ENCODE measurements at regions not wholly inside any gene's neighbourhood (a gene's known extent, or its start where the extent isn't known, plus 50 kb on each side); places are given as distances from the start of the nearest gene placed in this dataset.

- peaks cover 14 to 23% of the 10 kb centered on the region in 2 experiments for H3K4me1 Mint-ChIP-seq
- H4K20me1 ChIP-seq (ENCODE audit: control insufficient read depth, insufficient read depth, insufficient read length) = no peaks in the 10 kb centered on the region
- H3K79me2 ChIP-seq (ENCODE audit: insufficient read depth, low read length) = no peaks in the 10 kb centered on the region
- H2AK5ac ChIP-seq (ENCODE audit: insufficient read length, low read length) = no peak overlapping the region
- TF ChIP-seq CTCF (conservative IDR thresholded peaks at IDR 0.05) = no peak
- no peak overlapping the region for H4K91ac ChIP-seq (ENCODE audit: insufficient read length, low read depth, low read length)
- no peak overlapping the region for H3K23ac ChIP-seq (ENCODE audit: insufficient read length, low read depth, low read length)
- no peak overlapping the region for H3K56ac ChIP-seq (ENCODE audit: insufficient read length, low read depth, low read length)
- H3K27me3 Mint-ChIP-seq (ENCODE audit: low read depth) = peaks cover 24% of the 10 kb centered on the region
- H3K4me3 Mint-ChIP-seq = no peak overlapping the region
- H3K18ac ChIP-seq (ENCODE audit: insufficient read length, low read depth, low read length) = no peak overlapping the region
- H2BK5ac ChIP-seq (ENCODE audit: insufficient read length, low read length) = no peak overlapping the region
- no peak overlapping the region for H2AFZ ChIP-seq (ENCODE audit: low read length)
- no peaks in the 10 kb centered on the region for H3K23me2 ChIP-seq (ENCODE audit: insufficient read length, low read depth, low read length, poor library complexity, severe bottlenecking)
- H3K9ac ChIP-seq (ENCODE audit: extremely low read depth, insufficient read length, low read length) = no peak overlapping the region
- no peaks in the 10 kb centered on the region for H3K79me1 ChIP-seq (ENCODE audit: insufficient read depth, low read depth, low read length, poor library complexity, severe bottlenecking)
- no peak overlapping the region for H3K14ac ChIP-seq (ENCODE audit: insufficient read depth, low read length)
- WGBS (ENCODE audit: extremely low coverage, insufficient read length, low lambda C conversion rate) = no CpG with 5 or more reads among the region's 5 CpGs
- H3K4ac ChIP-seq (ENCODE audit: low read depth, low read length) = no peak overlapping the region
- H3K27ac Mint-ChIP-seq = no peak overlapping the region
- no peak overlapping the region for H2BK20ac ChIP-seq (ENCODE audit: low read depth, low read length, poor library complexity, severe bottlenecking)
- no peak overlapping the region for H2BK15ac ChIP-seq (ENCODE audit: low read depth, low read length)
- H3T11ph ChIP-seq (ENCODE audit: low read length) = no peak overlapping the region
- H3K27me3 ChIP-seq (ENCODE audit: insufficient read depth, low read length) = no peaks in the 10 kb centered on the region
- no peaks in the 10 kb centered on the region for H3K4me1 ChIP-seq (ENCODE audit: insufficient read depth, low read length)
- no peak overlapping the region for H2BK12ac ChIP-seq (ENCODE audit: insufficient read length, low read depth, low read length)
- H2BK120ac ChIP-seq (ENCODE audit: low read depth, low read length, poor library complexity, severe bottlenecking) = no peak overlapping the region
- H3K27ac ChIP-seq (ENCODE audit: insufficient read length, low read depth, low read length) = no peak overlapping the region
- peaks cover 0 to 15% (median 5%) of the 10 kb centered on the region in 3 experiments; a peak in 5 of 7 replicates for H3K36me3 Mint-ChIP-seq (ENCODE audit: insufficient read depth in 1 of 3, low read depth in 3 of 3)
- no peaks in the 10 kb centered on the region for H3K9me3 ChIP-seq (ENCODE audit: control insufficient read depth, low read depth, low read length)
- no peak overlapping the region for H4K5ac ChIP-seq (ENCODE audit: insufficient read length, low read depth, low read length)
- no peak for DNase-seq
- no peak overlapping the region for H3K4me2 ChIP-seq (ENCODE audit: insufficient read depth, insufficient read length, low read length)
- H3K9me3 Mint-ChIP-seq = peaks cover 12 to 19% of the 10 kb centered on the region in 2 experiments; a peak in 4 of 5 replicates
- no peak overlapping the region for H4K8ac ChIP-seq (replicated peaks; ENCODE audit: insufficient read length, low read depth, low read length)
Observed at GRCh38 chr22:27492566-27493201, 308.9 kb downstream of the MN1 start.
